T-helper 2 cell (primary cell): ENCODE measurements at regions not wholly inside any gene's neighbourhood (a gene's known extent, or its start where the extent isn't known, plus 50 kb on each side); places are given as distances from the start of the nearest gene placed in this dataset.

Experiments used
- DNase-seq, 5 experiments: peaks; one replicate each; pipeline versions ENCODE4 v3.0.0 to v3.0.0-alpha.2; 2012 to 2022

DNA sequence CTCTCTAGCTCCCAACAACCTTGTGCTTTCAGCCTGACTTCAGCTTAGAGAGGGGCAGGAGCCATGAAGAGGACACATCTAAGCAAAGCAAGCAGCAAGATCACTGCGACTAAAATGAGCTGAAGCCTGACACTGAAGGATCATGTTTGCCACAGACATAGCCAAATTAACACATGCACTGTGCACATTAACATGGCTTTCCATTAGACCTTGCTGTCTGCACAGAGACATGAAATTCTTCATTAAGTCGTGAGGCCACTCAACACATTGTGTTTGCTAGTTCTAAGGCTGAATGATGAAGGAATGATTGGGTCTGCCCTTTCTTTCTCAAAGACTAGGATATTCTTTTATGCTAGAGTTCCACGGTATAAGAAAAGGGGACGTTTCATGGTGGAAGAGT is 558.3 kb upstream of the PSMD7 start:
- DNase-seq = no peak

DNA sequence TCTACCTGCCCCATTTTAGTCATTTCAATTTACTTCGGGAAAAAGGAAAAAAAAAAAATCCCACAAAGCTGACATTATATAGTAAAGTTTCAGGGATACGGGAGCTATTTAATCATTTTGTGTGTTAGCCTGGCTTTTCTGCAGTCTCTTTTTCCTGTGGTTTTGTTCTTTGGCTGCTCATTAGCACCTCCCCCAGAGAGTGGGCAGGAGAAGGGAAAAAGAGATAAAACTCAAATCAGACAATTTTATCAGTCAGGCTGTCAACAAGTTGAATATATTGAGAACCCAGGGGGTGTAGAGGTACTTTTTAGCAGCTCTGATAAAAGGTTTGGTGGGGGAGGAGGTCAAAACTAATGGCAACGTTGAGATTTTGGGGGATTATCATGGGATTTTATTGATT is 559.0 kb upstream of the PSMD7 start:
- no peak for DNase-seq

DNA sequence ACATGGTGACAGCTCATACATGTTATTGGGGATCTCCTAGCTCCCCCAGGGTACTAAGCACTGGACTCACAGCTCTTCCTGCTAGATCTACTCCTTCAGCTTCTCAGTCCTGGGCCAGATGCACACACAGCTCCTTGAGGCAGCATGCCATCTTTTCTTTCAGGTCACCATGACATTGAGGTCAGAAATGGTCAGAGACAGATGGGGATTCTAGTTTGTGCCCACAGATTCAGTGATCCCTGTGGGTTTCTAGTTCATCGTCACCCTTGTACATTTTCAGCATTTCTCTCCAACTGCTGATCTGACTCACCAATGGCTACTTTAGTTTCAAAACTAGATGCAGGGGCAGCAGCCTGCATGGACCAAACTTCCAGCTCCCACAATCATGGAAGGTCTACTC is 560.7 kb upstream of the PSMD7 start:
- no peak for DNase-seq

DNA sequence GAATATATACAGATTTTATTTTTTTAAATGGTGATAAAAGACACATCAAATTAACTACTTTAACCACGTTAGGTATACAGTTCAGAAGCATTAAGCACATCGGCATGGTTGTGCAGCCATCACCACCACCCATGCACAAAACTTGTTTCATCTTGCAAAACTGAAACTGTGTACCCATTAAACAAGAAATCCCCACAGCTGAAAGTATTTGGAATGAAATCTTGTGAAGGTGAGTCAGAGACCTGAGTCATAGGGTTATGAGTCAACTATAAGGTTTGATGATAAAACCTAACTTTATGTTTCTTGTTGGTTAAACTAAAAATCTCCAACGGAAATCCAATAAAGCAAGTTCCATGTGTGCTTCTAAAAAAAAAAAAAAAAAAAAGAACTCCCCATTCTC is 561.6 kb upstream of the PSMD7 start:
- peak in 1 of 5 experiments; percentile 3 for DNase-seq

DNA sequence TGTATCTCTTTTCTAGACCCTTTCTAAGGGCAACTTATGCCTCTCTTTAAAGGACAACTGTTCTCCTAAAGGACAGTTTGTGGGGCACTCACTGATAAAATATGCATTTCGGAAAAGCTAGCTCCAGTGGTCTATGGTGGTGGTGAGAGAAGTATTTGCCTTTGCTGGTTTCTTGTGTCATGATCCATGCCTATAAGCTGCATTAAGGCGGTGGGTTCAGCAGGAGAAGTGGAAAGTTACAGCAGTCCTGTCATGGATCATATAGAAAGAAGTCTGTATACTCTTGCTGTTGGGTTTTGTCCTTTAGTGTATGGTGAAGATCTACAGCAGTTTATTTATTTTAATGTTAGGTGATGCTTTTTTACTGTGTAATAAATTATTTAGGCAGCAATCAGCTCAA is 563.9 kb upstream of the PSMD7 start:
- no peak for DNase-seq

DNA sequence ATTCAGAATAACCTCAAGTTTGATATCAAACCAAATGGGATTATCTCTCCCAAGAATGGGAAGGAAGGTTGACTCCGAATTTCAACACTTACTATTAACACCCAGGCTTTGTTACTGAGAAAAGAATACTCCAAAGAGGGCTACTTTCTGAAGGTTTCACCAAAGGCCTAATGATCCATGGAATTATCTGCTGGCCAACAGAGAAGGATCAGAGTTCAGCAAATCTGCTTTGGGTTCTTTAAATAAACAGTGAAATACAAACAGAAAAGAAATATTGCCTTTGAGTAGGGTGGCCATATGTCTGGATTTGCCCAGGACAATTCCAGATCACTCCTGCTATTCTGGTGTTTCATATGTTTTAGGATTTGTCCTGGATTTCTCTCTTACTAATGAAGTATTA is 564.5 kb upstream of the PSMD7 start:
- DNase-seq = no peak

DNA sequence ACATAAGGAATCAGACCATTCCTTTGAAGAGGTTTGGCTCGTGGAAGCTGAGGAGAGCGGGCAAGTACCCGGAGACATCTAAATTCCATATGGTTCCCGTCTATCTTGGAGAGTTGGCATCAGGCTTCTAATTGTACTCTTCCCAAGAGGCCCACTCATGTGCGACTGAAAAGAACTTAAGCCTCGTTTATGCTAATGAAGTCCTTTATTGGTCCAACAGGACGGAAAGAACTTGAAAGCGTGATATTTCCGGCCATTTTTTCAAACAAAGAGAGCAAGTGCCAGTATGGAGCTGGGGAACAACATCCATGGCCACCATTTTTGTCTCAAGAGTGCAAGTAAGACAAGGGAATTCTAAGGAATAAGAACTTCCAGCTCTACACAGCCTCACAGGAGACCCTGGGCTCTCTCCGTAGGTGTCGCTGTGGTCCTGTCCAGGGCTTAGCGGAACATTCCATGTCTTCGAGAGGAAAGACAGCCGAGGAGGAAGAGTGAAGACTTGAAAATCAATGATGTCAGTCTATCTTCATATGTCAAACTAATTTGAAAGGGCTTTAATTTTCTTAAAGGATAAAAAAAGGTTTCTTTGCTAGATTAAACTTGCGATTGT is 566.0 kb upstream of the PSMD7 start:
- DNase-seq = no peak

DNA sequence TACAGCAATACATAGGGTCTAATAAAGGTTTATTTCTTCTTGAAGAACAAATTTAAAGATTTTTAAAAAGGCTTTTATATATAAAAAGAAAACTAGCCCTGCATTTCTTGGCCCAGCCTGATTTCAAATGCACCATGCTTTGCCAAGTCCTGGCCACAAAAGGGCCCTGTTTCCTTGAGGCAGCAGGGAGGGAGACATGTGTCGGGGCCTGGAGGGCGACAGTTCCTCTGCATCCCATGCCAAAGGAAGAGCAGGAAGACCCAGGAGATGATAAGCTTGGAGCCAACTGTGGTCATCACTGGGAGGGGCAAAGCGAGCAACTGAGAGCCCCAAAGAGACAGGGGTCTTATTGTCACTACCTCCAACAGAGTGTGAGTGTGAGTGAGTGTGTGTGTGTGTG is 571.5 kb upstream of the PSMD7 start:
- no peak for DNase-seq

DNA sequence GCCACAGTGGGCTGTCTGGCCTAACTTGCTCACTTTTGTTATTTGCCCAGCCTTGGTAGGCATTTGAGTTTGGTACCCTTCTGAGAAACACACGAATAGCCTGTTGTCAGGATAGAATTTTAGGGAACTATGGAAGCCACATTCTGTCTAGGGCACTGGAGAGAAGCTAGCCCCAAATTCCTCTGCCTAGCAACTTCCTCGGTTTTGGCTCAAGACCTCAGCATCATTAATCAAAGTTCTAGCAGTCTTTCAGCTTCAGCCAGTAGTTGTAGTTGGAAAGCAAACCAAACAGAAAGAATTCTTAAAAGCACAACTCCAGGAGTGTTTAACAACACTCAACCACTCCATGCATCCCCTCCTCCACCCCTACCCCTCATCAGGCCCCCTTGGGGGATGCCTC is 572.1 kb upstream of the PSMD7 start:
- DNase-seq = no peak

DNA sequence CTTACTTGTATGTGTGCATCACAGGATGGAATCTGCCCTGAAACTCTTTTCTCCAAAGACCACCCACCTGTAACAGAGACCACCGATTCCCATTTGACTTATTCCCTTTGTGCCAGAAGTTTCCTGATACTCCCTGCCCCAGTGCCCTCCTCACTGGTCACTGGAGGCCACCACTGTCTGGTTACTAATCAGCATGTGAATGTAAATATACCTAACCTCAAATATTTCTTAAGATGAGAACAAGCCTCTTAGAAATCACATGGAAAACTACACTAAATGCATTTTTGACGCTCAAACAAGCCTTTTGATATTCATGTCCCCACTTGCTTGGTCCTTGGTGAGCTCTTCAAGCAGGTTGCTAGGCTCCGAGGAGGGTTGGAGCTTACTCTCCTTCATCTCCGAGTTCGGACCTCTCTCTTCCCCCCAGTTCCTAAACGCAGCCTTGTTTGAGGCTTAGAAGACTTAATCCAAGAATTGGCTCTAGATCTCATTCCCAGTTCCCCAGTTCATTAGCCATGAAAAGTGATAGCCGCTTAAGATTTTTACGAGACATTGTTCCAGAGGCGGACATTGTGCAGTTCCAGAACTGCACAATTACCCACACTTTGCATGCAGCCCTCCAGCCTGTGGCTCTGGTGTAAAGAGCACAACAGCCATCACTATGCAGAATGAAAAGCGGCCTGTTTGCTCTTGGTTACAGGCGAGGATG is 579.2 kb upstream of the PSMD7 start:
- DNase-seq = no peak

DNA sequence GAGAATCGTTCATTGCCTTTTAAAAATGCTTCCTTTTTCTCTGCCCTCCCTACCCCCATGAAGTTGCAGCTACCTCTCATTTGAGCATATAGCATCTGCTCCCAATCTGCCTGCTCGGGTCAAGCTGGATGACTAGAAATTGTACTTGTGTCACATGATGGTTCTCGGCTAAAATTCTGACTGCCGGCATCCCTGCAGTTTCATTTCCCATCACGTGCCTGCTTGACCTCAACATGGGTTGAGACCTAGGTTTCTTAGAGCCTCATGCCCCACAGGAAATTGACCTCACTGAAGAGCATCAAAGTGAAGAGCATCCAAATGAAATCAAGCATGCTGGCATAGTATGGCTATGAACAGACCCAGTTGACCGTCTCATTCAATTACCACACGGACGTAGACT is 581.6 kb upstream of the PSMD7 start:
- DNase-seq = no peak

DNA sequence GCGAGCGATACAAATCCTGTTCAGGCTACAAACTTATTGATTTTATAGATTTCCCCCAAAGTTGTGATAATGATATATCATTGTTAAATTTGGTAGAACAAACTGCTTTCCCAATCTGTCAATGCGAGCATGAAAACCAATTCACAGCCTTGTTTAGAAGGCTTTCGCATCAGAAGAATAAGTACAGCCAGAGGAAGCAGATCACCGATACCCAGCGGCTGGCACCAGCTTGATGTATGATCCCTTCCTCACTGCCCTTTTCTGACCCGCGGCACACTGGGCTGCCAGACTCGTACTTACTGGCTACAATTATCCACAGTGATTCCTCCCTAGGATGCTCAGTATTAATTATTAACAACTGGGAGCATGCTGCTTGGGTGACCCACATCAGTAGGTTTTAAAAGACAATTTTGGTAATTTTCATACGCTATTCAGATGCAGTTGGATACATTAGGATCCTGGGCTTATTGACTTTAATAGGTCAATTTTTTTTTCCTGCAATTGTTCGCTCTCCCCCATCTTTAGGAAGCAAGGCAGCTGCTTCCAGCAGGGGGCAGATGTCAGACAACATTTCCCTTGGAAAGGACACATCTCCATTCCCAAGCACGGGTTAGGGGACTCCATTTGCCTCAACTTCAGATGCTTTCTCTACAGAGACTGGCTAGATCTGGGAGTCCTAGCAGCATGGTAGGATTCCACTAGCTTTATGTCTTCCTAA is 582.7 kb upstream of the PSMD7 start:
- DNase-seq = no peak

DNA sequence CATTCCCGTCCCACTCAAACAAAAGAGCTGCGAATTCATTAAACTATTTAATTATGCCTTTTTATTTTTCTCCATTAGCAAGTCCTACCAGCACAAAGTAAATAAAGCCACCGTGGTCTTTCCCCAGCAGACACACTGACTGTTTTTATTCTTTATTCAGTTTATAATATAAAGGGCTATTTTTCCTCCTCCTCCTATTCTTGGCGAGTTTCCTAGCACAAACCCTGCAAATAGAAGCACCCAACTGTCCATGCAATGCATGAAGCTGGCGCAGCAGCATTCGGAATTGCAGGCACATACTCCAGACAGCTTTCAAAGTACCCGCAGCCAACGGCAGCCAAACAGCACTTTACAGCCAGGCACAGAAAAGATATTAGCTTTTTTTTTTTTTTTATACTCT is 583.4 kb upstream of the PSMD7 start:
- no peak for DNase-seq

DNA sequence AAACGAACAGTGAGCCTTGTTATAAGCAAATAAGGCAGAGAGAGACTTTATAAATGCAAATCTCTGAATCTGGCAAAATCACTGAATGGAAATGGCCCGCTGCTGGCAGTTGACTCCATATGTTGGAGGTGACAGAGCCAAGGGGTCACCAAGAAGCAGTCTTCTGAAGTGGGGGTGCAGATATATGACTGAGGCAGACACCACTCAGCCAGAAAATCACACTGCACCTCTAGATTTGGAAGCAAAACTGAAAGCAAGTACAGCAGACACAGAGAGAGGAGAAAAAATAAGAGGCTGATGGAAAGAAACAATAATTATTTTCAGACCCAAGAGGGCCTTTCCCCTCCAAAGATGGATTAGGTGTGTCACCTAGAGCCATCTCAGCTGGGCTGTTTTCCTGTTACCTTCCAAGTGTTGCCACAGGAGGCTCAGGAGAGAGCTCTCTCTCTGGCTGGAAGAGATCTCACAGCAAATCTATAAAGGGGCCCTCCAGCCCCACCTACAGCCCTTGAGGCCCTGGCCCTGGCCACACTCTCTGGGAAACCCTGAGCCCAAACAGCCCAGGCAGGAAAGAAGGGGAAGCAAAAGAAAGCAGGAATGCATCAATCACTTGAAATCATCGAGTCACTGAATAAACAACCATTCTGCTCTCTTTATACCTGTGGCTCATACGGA is 585.1 kb upstream of the PSMD7 start:
- DNase-seq = no peak

DNA sequence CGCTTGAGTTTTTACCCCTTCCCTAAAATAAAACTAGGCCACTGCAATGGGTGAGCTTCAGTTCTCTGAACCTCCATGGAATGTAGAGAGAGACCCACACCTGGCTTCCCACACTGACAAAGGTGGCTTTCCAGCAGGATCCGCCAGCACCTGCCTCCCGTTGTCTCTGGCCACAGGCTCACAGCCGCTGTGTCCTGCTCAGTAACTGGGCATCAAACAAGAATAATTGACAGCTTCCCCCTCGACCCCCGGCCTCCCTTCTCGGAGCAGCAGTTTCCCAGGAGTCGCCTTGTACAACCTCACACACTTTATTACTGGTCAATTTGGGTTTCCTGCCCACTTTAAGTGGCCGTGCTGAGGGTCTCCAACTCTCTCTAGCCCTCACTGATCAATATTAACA is 586.1 kb upstream of the PSMD7 start:
- DNase-seq = no peak

DNA sequence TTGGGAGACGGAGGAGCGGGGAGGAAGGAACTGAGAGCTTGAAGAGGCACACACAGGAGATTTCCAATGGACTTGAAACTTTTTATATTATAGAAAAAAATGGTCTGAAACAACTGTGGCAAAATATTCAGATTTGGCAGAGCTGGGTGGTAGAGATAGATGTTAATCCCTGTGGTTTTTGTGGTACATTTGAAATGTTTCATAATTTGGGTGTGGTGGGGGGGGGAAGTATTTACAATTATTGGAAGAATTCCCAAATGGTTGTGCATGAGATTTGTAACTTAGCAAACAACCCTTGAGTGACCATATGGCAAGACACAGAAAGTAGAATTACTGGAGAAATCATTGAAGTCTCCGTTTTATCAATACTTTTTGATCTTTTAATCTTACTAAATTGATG is 588.8 kb upstream of the PSMD7 start:
- no peak for DNase-seq

DNA sequence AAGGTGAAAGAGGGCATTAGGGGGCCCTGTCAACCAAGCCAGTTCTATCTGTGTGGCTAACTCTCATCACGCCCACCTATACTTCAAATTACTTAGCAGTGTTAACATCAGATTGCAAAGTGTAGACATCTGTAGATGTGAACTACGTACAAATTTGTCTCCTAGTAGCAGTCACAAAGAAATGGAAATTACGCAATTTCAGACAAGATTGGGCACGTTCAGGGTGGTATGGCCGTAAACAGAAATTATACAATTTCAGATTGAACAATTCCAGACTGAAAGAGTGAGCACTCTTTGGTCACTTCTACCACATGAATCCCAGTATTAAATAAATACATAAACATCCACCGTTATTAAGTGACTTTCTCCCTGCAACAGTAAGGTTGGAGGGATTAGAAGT is 592.7 kb upstream of the PSMD7 start:
- DNase-seq = no peak

DNA sequence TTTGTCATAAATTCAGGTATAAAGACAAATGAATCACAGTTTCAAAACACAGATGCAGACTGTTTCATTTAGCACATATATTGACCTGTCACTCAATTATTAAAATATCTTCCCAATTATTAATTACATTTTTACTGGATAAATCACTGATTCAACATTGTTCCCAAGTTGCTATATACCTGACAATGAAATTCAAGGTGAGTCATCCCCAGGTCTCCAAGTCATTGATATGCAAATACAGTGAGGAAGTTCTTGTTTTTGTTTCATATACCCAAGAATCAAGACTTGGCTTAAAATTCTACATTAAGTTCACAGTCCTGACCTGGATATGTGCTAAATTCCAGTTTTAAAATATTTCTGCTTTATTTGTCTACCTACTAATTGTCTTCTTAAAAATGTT is 599.3 kb upstream of the PSMD7 start:
- no peak for DNase-seq

DNA sequence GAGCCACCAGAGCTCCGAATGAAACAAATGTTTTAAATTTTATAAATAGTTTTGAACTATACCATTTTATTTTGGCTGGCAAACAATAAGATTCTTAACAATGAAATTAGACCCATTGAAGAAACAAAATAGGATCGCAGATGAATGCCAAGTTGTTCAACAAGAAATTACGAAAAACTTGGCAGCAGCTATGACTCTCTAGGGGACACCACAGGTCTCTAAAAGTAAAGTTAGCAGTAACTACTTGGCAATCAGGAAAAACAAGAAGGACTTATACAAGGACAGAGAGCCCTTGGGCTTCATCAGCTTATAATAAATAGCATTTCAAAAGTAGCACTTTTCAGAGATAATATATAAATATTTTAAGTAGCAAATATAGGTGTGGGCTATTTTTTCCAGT is 603.8 kb upstream of the PSMD7 start:
- DNase-seq = no peak

DNA sequence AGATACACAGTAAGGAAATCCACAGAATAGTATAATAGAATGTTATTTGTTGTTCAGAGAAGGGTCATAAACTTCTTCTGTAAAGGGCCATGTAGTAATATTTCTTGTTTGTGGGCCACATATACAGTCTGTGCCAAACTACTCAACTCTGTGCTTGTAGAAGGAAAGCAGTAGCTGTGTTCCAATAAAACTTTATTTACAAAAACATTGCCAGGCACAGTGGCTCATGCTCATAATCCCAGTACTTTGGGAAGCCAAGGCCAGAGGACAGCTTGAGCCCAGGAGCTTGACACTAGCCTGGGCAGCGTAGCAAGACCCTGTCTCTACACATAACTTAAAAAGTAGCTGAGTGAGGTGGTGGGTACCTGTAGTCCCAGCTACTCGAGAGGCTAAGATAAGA is 612.8 kb upstream of the PSMD7 start:
- no peak for DNase-seq

DNA sequence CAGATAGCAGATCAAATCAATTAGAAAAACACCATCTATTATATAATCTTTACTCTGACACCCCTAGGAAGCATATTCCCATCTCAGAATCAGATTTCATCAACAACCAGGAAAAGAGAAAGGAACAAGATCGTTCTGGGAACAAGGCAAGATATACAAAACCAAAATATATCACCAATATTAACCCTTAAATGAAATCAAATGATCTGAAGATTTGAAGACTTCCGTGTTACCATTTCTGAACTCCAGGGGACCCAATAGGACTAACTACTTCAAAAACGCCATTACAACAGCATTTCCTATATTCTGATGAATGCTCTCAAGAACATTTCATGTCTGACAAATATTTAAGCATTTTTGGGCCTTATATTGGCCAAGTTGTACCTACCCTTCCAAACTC is 624.2 kb upstream of the ZFHX3 start:
- DNase-seq = no peak

DNA sequence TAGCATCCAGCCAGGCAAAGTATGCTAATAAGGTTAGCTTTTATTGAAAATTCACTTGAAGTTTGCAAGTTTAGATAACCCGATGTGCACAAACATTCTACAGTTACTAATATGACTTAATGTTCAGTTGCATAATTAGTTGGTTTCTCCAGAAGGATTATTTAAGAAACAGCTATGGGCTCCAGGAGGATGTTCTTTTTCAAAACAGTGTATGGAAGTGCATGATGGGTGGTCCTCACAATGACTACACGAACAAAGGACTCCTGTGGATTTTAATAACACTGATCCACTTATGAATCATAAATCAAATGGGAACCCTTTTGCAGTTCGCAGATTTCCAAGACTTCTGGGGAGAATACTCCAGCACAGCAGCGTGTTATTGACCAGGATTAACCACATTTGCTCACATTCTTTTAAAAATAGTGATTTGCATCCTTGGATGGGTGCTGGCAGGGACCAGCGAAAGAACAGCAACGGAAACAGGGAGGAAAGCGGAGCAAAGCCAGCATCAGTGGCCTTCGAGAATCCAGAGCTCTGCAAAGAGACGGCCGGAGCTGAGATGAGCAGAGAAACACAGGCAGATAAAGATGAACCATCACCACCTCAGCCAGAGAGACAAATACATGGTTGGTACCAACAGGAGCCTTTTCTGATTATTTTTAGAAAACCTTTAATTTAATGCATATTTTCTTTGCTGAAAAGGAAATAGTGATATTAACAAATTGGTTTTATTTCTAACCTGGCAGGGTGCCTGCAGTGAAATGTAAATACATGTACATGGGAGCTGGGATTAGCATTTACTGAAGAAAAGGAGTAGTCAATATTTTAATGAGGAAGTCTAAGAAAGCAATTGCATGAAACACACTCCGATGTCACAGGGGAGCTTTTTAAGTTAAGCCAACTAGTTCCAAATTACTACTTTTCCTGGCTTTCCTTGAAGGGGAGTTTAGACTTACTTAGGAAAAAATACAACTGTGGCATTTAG is 623.2 kb upstream of the ZFHX3 start:
- DNase-seq = no peak
